Sigmoid colon (tissue), 4 donors: ENCODE measurements at regions not wholly inside any gene's neighbourhood (a gene's known extent, or its start where the extent isn't known, plus 50 kb on each side); places are given as distances from the start of the nearest gene placed in this dataset.

Source experiments
- CTCF ChIP-seq, 4 experiments: fragments of 450-650 bp in 3 of 4; fragments of 200-600 bp in 1 of 4; IDR thresholded peaks; one replicate each; pipeline ENCODE4 v1.5.1; 2016 to 2019; ENCODE audit warnings: antibody characterized with exemption in 4 of 4, mild to moderate bottlenecking in 3 of 4, moderate library complexity in 2 of 4
- EP300 ChIP-seq, 4 donors: sonication (generic); formaldehyde crosslinking; IDR thresholded peaks; one replicate each; pipeline ENCODE4 v1.6.1; 2017; ENCODE audit warnings: antibody characterized with exemption in 4 of 4
- POLR2A ChIP-seq, 2 donors: fragments of 450-650 bp; IDR thresholded peaks; one replicate each; pipeline ENCODE4 v1.6.1; 2016; ENCODE audit warnings: antibody characterized with exemption in 2 of 2, mild to moderate bottlenecking in 2 of 2, moderate library complexity in 2 of 2

GRCh38 chr14:30193845-30194501 lies 266.3 kb upstream of the PRKD1 start:
- no peak for TF ChIP-seq EP300 (IDR thresholded peaks at IDR 0.05)
- TF ChIP-seq POLR2A (IDR thresholded peaks at IDR 0.05) = no peak
- no peak for TF ChIP-seq CTCF (IDR thresholded peaks at IDR 0.05)
